GM12878 (cell line): ENCODE measurements at regions not wholly inside any gene's neighbourhood (a gene's known extent, or its start where the extent isn't known, plus 50 kb on each side); places are given as distances from the start of the nearest gene placed in this dataset.

Experiments
- EP300 ChIP-seq, 2 experiments: fragments of 150-350 bp in 1 of 2; IDR thresholded peaks; 2 replicates each; pipeline ENCODE4 v1.6.1; 2011 to 2012; ENCODE audit warnings: low read depth in 2 of 2, low read length in 2 of 2, borderline replicate concordance in 1 of 2, improper control_type of control experiment in 1 of 2, inconsistent platforms in 1 of 2; ENCODE audit not compliant: control insufficient read depth in 1 of 2
- POLR2AphosphoS5 ChIP-seq: IDR thresholded peaks from 2 replicates; pipeline ENCODE4 v1.6.1; 2011; ENCODE audit warnings: mild to moderate bottlenecking, low read length, inconsistent platforms

- no peak for TF ChIP-seq POLR2AphosphoS5
- TF ChIP-seq EP300 (IDR thresholded peaks at IDR 0.05; ENCODE audit: borderline replicate concordance in 1 of 2, control insufficient read depth in 1 of 2, low read depth in 2 of 2, low read length in 2 of 2): no peak
These were observed 111.0 kb downstream of the FAM53A start for GRCh38 chr4:1572964-1573720.
